Mucosa of rectum (tissue), 2 donors: ENCODE measurements at regions not wholly inside any gene's neighbourhood (a gene's known extent, or its start where the extent isn't known, plus 50 kb on each side); places are given as distances from the start of the nearest gene placed in this dataset.
"Not testable (repeated sequence)": the region's sequence is repeated elsewhere in the genome, so short reads cannot be mapped to it uniquely, and the experiment has no call there.

Experiments
- H3K27ac ChIP-seq, 2 donors: one replicate each; pipeline ENCODE4 v1.7.0; 2013; ENCODE audit warnings: inconsistent platforms in 2 of 2, low read depth in 2 of 2, low read length in 2 of 2
- H3K27me3 ChIP-seq, 2 donors: one replicate each; pipeline ENCODE4 v1.7.0; 2013; ENCODE audit warnings: low read length in 2 of 2; ENCODE audit not compliant: control insufficient read depth in 2 of 2, insufficient read depth in 2 of 2
- H3K36me3 ChIP-seq, 2 donors: one replicate each; pipeline ENCODE4 v1.7.0; 2013; ENCODE audit warnings: low read length in 2 of 2; ENCODE audit not compliant: control insufficient read depth in 2 of 2, insufficient read depth in 2 of 2
- H3K4me1 ChIP-seq, 2 donors: one replicate each; pipeline ENCODE4 v1.7.0; 2013; ENCODE audit warnings: low read length in 2 of 2, mild to moderate bottlenecking in 1 of 2; ENCODE audit not compliant: control insufficient read depth in 2 of 2, insufficient read depth in 2 of 2
- H3K4me3 ChIP-seq, 2 donors: one replicate each; pipeline ENCODE4 v1.7.0; 2013; ENCODE audit warnings: low read length in 2 of 2
- H3K9ac ChIP-seq, 2 donors: one replicate each; pipeline ENCODE4 v1.7.0; 2013; ENCODE audit warnings: low read length in 2 of 2, low read depth in 1 of 2, mild to moderate bottlenecking in 1 of 2
- H3K9me3 ChIP-seq, 2 donors: one replicate each; pipeline ENCODE4 v1.7.0; 2013; ENCODE audit warnings: low read length in 2 of 2; ENCODE audit not compliant: control insufficient read depth in 2 of 2
- donor health status: healthy.
- donor health status: Normal muscosa, but diverticular disease.

GRCh38 chr6:105873211-105873704 lies 212.9 kb upstream of the PRDM1 start:
- Histone ChIP-seq H3K27me3 (no peaks in the 10 kb centered on the region), H3K4me3 (no peak overlapping the region), H3K27ac (peak overlapping the region in 1 of 2 donors; percentile 11), H3K9ac (no peak overlapping the region), H3K9me3 (no peaks in the 10 kb centered on the region), H3K36me3 (no peaks in the 10 kb centered on the region), H3K4me1 (peaks cover 0 to 5% of the 10 kb centered on the region in 2 donors)

- Histone ChIP-seq H3K9me3 (no peaks in the 10 kb centered on the region), H3K27ac (no peak overlapping the region), H3K9ac (no peak overlapping the region), H3K27me3 (no peaks in the 10 kb centered on the region), H3K4me3 (no peak overlapping the region), H3K36me3 (no peaks in the 10 kb centered on the region), H3K4me1 (peaks cover 0 to 5% of the 10 kb centered on the region in 2 donors)
Measured at GRCh38 chr6:105872249-105872648, 213.9 kb upstream of the PRDM1 start.

- Histone ChIP-seq H3K4me1 (peaks cover 0 to 5% of the 10 kb centered on the region in 2 donors), H3K9ac (no peak overlapping the region), H3K27ac (no peak overlapping the region)
Measured at GRCh38 chr6:105871542-105871941, 214.6 kb upstream of the PRDM1 start.

DNA sequence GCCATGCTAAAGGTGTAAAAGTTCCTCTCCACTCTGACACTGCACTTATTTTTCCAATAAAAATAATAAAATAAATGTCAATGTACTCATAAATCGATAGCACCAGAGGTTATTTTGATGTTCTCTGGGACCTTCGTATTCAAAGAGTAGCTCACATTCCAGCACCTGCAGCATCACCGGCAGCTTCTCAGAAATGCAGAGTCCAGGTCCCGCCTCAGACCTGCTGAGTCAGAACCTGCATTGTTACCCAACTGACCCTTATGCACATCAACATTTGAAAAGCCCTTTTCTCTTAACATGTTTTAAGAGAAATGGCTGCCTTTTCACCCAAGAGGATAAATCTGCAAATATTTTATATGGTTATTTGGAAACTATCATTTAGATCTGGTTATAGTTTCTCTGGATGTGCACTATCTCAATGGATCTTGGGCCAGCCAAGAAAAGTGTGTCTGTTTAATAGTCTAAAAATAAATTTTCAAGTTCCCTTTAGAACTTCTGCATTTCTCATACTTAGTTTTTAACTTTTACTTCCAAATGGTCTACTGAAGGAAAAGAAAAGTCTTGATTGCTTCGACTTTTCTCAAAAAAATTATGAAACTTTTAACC lies 216.2 kb upstream of the PRDM1 start:
- Histone ChIP-seq H3K27me3 (no peaks in the 10 kb centered on the region), H3K36me3 (no peaks in the 10 kb centered on the region), H3K9ac (no peak overlapping the region), H3K4me1 (peaks cover 0 to 5% of the 10 kb centered on the region in 2 donors), H3K4me3 (no peak overlapping the region), H3K27ac (no peak overlapping the region), H3K9me3 (no peaks in the 10 kb centered on the region)

More at GRCh38 chr6:105871542-105871941, 214.6 kb upstream of the PRDM1 start:
- Histone ChIP-seq H3K9me3 (no peaks in the 10 kb centered on the region), H3K4me3 (no peak overlapping the region), H3K27me3 (no peaks in the 10 kb centered on the region), H3K36me3 (no peaks in the 10 kb centered on the region)

GRCh38 chr6:105868823-105869460 lies 217.2 kb upstream of the PRDM1 start:
- H3K4me3 ChIP-seq = no peak overlapping the region
- H3K27ac ChIP-seq = no peak overlapping the region
- no peaks in the 10 kb centered on the region for H3K27me3 ChIP-seq
- no peaks in the 10 kb centered on the region for H3K36me3 ChIP-seq
- no peaks in the 10 kb centered on the region for H3K9me3 ChIP-seq
- H3K9ac ChIP-seq = no peak overlapping the region
- H3K4me1 ChIP-seq = peaks cover 0 to 5% of the 10 kb centered on the region in 2 donors

GRCh38 chr6:105867821-105868220 lies 218.3 kb upstream of the PRDM1 start:
- Histone ChIP-seq H3K27ac (no peak overlapping the region), H3K9ac (no peak overlapping the region), H3K36me3 (no peaks in the 10 kb centered on the region), H3K9me3 (no peaks in the 10 kb centered on the region), H3K4me3 (no peak overlapping the region), H3K4me1 (peaks cover 0 to 2% of the 10 kb centered on the region in 2 donors), H3K27me3 (no peaks in the 10 kb centered on the region)

DNA sequence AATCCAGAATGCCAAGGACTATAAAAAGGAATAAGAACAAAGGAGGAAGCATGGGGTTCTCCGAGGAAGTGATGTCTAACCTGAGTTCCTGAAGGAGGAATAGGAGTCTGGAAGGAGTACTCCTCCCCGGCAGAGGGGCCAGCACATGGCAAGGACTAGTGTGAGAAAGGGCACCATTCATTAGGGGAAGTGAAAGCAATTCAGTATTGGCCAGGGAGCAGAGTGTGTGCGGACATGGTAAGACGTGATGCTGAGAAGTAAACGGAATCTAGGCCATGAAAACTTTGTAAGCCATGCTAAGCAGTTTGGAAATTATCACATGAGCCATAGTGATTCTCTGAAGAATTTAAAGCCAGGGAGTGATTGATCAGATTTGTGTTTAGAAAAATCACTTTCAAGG lies 218.9 kb upstream of the PRDM1 start:
- Histone ChIP-seq H3K4me1 (peaks cover 0 to 2% of the 10 kb centered on the region in 2 donors), H3K27ac (no peak overlapping the region), H3K9me3 (no peaks in the 10 kb centered on the region), H3K9ac (no peak overlapping the region), H3K36me3 (no peaks in the 10 kb centered on the region), H3K4me3 (no peak overlapping the region), H3K27me3 (no peaks in the 10 kb centered on the region)

DNA sequence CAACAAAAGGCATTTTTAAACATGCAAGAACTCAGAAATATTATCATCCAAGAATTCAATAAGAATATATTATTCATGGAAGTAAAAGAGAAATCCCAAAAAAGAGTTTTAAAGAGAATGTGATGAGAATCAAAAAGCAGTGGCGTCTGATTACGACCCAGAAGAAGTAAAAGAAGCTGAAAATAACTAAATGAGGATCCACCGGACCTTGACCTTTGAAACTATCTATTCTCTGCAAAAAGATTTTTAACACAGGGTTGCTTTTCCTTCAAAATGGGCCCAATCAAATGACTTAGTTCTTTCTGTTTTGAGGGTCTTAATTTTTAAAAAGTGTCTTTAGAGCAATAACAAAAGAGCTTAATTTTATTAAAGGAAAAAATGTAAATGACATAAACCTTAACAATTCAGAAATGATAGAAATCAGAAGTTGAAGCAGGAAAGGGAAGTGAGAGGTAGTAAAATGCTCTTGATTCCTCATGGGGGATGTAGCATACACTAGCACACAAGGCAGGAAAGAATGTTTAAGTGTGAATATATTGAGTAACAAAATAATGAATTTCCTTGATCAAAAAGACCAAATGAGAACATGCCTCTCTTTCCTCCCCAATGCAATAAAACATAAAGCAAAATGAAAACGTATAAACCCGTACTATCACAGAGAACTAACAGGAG lies 223.1 kb upstream of the PRDM1 start:
- H3K27ac ChIP-seq = no peak overlapping the region
- H3K4me1 ChIP-seq = peaks cover 0 to 2% of the 10 kb centered on the region in 2 donors
- no peaks in the 10 kb centered on the region for H3K27me3 ChIP-seq
- no peaks in the 10 kb centered on the region for H3K36me3 ChIP-seq
- H3K4me3 ChIP-seq = no peak overlapping the region
- H3K9me3 ChIP-seq = no peaks in the 10 kb centered on the region
- H3K9ac ChIP-seq = no peak overlapping the region

DNA sequence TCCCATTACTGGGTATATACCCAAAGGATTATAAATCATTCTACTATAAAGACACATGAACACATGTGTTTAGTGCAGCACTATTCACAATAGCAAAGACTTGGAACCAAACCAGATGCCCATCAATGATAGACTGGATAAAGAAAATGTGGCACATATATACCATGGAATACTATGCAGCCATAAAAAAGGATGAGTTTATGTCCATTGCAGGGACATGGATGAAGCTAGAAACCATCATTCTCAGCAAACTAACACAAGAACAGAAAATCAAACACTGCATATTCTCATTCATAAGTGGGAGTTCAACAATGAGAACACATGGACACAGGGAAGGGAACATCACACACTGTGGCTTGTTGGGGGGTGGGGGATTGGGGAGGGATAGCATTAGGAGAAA lies 225.2 kb upstream of the PRDM1 start:
- H3K9me3 ChIP-seq, H3K9ac ChIP-seq, H3K27ac ChIP-seq: not testable (repeated sequence)

DNA sequence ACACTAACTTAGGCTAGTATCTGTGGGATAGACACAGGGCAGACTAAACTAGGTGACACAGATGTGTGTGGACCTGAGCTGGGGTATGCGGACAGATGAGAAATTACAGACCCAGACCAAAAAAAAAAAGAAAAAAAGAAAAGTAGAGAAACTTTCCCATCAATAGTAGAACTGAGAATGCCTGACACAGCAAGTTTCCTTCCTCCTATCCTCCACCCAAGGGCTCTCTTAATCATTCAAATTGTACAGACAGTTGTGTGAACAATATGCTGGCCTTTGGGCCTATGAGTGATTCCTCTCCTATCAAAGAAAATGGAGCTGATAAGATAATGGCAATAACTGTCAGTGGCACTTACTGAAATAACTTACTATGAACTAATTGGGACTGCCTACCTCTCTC lies 226.7 kb upstream of the PRDM1 start:
- Histone ChIP-seq H3K36me3 (no peaks in the 10 kb centered on the region), H3K9me3 (no peaks in the 10 kb centered on the region), H3K4me1 (peaks cover 0 to 2% of the 10 kb centered on the region in 2 donors), H3K9ac (no peak overlapping the region), H3K27ac (no peak overlapping the region), H3K27me3 (no peaks in the 10 kb centered on the region), H3K4me3 (no peak overlapping the region)

More for the DNA sequence above, 225.2 kb upstream of the PRDM1 start:
- not testable (repeated sequence) for H3K4me1 ChIP-seq, H3K27me3 ChIP-seq, H3K36me3 ChIP-seq, H3K4me3 ChIP-seq
